Keratinocyte (primary cell): ENCODE measurements at regions not wholly inside any gene's neighbourhood (a gene's known extent, or its start where the extent isn't known, plus 50 kb on each side); places are given as distances from the start of the nearest gene placed in this dataset.

Source experiments
- DNase-seq: peaks from one replicate; pipeline ENCODE4 v3.0.0-alpha.2; 2011; ENCODE audit warnings: low read depth, missing footprints, low spot score
- FAIRE-seq: peaks from 2 replicates; lab custom pipeline; 2011; peaks lifted over from hg19 to GRCh38; lab: Jason Lieb, UNC
- H2AFZ ChIP-seq: 2 replicates; pipeline ENCODE4 v1.6.0; 2012; ENCODE audit warnings: low read length, control low read depth, inconsistent platforms; ENCODE audit not compliant: control insufficient read depth
- H3K27ac ChIP-seq: 2 replicates; pipeline ENCODE4 v1.5.1; 2011; ENCODE audit warnings: low read length; ENCODE audit not compliant: control insufficient read depth, insufficient read depth
- H3K27me3 ChIP-seq: 3 replicates; pipeline ENCODE4 v1.6.0; 2011; ENCODE audit warnings: low read length; ENCODE audit not compliant: control insufficient read depth, insufficient read depth; ENCODE audit errors: extremely low read depth
- H3K36me3 ChIP-seq, 2 experiments: 2 replicates in 1 of 2; 3 replicates in 1 of 2; pipeline ENCODE4 v1.5.1; 2011; ENCODE audit warnings: low read length in 2 of 2, mild to moderate bottlenecking in 1 of 2; ENCODE audit not compliant: control insufficient read depth in 2 of 2, insufficient read depth in 2 of 2; ENCODE audit errors: extremely low read depth in 1 of 2
- H3K4me1 ChIP-seq: 3 replicates; pipeline ENCODE4 v1.5.1; 2011; ENCODE audit warnings: low read length; ENCODE audit not compliant: control insufficient read depth, insufficient read depth; ENCODE audit errors: extremely low read depth
- H3K4me2 ChIP-seq: 3 replicates; pipeline ENCODE4 v1.6.0; 2011; ENCODE audit warnings: low read depth, low read length; ENCODE audit not compliant: control insufficient read depth, insufficient read depth; ENCODE audit errors: extremely low read depth
- H3K4me3 ChIP-seq, 3 experiments: fragments of 200-600 bp in 1 of 3; sonication (generic) in 1 of 3; 2 replicates in 2 of 3; 3 replicates in 1 of 3; pipeline ENCODE4 v1.5.1; 2011 to 2016; ENCODE audit warnings: low read length in 3 of 3, mild to moderate bottlenecking in 3 of 3, control low read depth in 2 of 3, inconsistent platforms in 1 of 3, low read depth in 1 of 3, mixed read lengths in 1 of 3, mixed run types in 1 of 3, moderate library complexity in 1 of 3; ENCODE audit not compliant: control insufficient read depth in 2 of 3, insufficient read depth in 2 of 3; ENCODE audit errors: extremely low read depth in 1 of 3
- H3K79me2 ChIP-seq: 2 replicates; pipeline ENCODE4 v1.6.0; 2012; ENCODE audit warnings: low read length; ENCODE audit not compliant: control insufficient read depth, insufficient read depth
- H3K9ac ChIP-seq: 3 replicates; pipeline ENCODE4 v1.6.0; 2011; ENCODE audit warnings: low read length; ENCODE audit not compliant: control insufficient read depth, insufficient read depth; ENCODE audit errors: extremely low read depth
- H3K9me1 ChIP-seq: 3 replicates; pipeline ENCODE4 v1.6.0; 2011; ENCODE audit warnings: low read length; ENCODE audit not compliant: control insufficient read depth, insufficient read depth; ENCODE audit errors: extremely low read depth
- H3K9me3 ChIP-seq: 2 replicates; pipeline ENCODE4 v1.5.1; 2012; ENCODE audit warnings: low read depth, low read length; ENCODE audit not compliant: control insufficient read depth
- H4K20me1 ChIP-seq: 3 replicates; pipeline ENCODE4 v1.6.0; 2011; ENCODE audit warnings: low read length; ENCODE audit not compliant: control insufficient read depth, insufficient read depth; ENCODE audit errors: extremely low read depth
- EZH2 ChIP-seq: IDR thresholded peaks from one replicate; pipeline ENCODE4 v1.6.1; 2012; ENCODE audit warnings: inconsistent platforms, mild to moderate bottlenecking, low read length, moderate library complexity
- dilution Hi-C: fragments of 300-500 bp; cut with MboI; formaldehyde crosslinking; loops from one replicate; pipeline ENCODE4 v1.7.0; 2020; ENCODE audit warnings: low sequenced_read_pairs; ENCODE audit not compliant: extremely low pct_ligation_motif_present
- TF ChIP-seq, protein P1 (sequence below), 3 experiments: IDR thresholded peaks in 1 of 3; conservative IDR thresholded peaks in 1 of 3; optimal IDR thresholded peaks in 1 of 3; 2 replicates in 2 of 3; 3 replicates in 1 of 3; pipeline versions ENCODE3 to v1.5.1; 2011; ENCODE audit warnings: low read length in 3 of 3, mild to moderate bottlenecking in 3 of 3, moderate library complexity in 2 of 3, control low read depth in 1 of 3, inconsistent platforms in 1 of 3; ENCODE audit not compliant: insufficient read depth in 2 of 3; ENCODE audit errors: extremely low read depth in 1 of 3

DNA sequence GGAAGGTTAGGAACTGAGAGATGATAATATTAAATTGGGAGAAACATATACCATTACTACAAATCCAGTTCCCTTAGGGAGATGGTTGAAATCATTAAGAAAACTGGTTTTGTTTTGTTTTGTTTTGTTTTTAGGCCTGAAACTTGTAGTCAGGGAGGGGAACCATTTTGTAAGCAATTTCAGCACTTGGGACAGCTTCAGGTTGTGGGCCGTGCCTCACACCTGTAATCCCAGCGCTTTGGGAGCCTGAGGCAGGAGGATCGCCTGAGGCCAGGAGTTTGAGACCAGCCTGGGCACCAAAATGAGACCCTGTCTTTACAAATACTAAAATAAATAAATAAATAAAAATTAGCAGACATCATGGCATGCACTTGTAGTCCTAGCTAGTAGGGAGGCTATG lies 694.3 kb upstream of the NR5A2 start:
- Histone ChIP-seq H3K27ac (no peak overlapping the region), H3K27me3 (no peaks in the 10 kb centered on the region), H3K79me2 (no peaks in the 10 kb centered on the region), H3K9me1 (no peaks in the 10 kb centered on the region), H2AFZ (no peak overlapping the region), H3K9ac (no peak overlapping the region), H3K4me1 (no peaks in the 10 kb centered on the region), H4K20me1 (no peaks in the 10 kb centered on the region), H3K36me3 (no peaks in the 10 kb centered on the region), H3K9me3 (no peaks in the 10 kb centered on the region), H3K4me3 (no peak overlapping the region), H3K4me2 (no peak overlapping the region)
- TF ChIP-seq EZH2 = no peak
- TF ChIP-seq, protein P1, sequence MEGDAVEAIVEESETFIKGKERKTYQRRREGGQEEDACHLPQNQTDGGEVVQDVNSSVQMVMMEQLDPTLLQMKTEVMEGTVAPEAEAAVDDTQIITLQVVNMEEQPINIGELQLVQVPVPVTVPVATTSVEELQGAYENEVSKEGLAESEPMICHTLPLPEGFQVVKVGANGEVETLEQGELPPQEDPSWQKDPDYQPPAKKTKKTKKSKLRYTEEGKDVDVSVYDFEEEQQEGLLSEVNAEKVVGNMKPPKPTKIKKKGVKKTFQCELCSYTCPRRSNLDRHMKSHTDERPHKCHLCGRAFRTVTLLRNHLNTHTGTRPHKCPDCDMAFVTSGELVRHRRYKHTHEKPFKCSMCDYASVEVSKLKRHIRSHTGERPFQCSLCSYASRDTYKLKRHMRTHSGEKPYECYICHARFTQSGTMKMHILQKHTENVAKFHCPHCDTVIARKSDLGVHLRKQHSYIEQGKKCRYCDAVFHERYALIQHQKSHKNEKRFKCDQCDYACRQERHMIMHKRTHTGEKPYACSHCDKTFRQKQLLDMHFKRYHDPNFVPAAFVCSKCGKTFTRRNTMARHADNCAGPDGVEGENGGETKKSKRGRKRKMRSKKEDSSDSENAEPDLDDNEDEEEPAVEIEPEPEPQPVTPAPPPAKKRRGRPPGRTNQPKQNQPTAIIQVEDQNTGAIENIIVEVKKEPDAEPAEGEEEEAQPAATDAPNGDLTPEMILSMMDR (optimal IDR thresholded peaks at IDR 0.05 in 1 of 3, IDR thresholded peaks at IDR 0.05 in 1 of 3, conservative IDR thresholded peaks at IDR 0.05 in 1 of 3; ENCODE audit: extremely low read depth in 1 of 3, insufficient read depth in 2 of 3, low read length in 3 of 3) = no peak
- dilution Hi-C loops = no loop called here
- DNase-seq (no peak), FAIRE-seq (no peak)

DNA sequence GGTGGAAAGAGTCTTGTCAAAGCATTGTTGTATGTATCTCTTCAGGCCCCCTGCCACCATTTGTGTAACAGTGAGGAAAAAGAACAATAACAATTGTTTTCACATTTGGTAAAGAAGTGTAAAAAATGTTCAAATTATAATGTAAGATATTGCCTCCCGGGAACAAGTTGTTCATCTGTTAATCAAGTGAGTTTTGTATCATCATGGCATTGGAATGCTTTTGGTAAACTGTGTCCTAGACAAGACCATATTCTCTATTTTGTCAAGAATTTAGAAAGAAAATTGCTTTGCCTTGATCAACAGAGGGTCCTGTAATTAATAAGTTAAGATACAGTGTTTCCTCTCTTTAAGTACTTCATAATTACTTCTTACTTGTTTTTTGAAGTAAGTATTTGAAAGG lies 692.0 kb upstream of the NR5A2 start:
- Histone ChIP-seq H3K4me3 (no peak overlapping the region), H3K9ac (no peak overlapping the region), H3K4me1 (no peaks in the 10 kb centered on the region), H3K4me2 (no peak overlapping the region), H4K20me1 (no peaks in the 10 kb centered on the region), H3K27ac (no peak overlapping the region), H3K9me1 (no peaks in the 10 kb centered on the region), H3K36me3 (no peaks in the 10 kb centered on the region), H2AFZ (no peak overlapping the region), H3K27me3 (peaks cover 4% of the 10 kb centered on the region), H3K79me2 (no peaks in the 10 kb centered on the region), H3K9me3 (no peaks in the 10 kb centered on the region)
- FAIRE-seq (no peak), DNase-seq (no peak)
- dilution Hi-C loops = no loop called here
- TF ChIP-seq, protein P1 (optimal IDR thresholded peaks at IDR 0.05 in 1 of 3, IDR thresholded peaks at IDR 0.05 in 1 of 3, conservative IDR thresholded peaks at IDR 0.05 in 1 of 3; ENCODE audit: extremely low read depth in 1 of 3, insufficient read depth in 2 of 3, low read length in 3 of 3) = no peak
- no peak for TF ChIP-seq EZH2
